Umbilical cord (tissue), 1 donor: ENCODE measurements at regions not wholly inside any gene's neighbourhood (a gene's known extent, or its start where the extent isn't known, plus 50 kb on each side); places are given as distances from the start of the nearest gene placed in this dataset.

Experiments
- DNase-seq: peaks from one replicate; pipeline ENCODE4 v3.0.0-alpha.2; 2015; ENCODE audit warnings: low spot score

DNA sequence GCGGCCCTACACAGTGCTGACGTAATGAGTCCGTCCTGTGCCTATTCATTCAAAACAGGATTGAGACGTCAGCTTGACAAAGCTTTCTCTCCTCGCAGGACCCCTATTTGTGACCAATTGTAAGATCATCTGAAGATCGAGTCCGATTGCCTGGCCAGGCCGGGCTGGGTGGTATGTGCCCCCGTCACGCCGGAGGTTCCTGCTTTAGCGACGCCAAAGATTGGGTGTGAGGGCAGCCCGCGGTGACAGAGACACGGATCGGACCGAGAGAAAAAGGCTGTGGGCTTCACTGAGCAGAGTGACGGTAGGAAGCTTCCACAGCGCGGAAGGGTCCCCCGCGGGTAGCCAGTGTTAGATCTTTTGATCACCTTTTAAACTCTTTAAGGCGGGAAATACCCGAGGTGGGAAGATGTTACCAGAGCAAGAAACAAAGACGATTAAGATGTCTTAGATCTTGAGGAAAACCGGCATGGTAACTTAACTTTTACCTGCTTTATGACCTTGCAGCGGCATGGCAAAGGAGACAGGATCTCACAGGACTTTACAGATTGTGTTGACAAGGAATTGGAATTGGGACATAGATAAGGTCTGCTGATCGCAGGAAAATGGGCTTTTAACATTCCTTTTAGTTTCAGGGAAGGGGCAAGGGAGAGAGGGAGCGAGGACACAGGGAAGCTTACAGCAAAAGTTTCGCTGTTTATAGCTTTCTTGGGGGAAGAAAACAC, 220.0 kb downstream of the METTL4 start:
- DNase-seq: no peak

DNA sequence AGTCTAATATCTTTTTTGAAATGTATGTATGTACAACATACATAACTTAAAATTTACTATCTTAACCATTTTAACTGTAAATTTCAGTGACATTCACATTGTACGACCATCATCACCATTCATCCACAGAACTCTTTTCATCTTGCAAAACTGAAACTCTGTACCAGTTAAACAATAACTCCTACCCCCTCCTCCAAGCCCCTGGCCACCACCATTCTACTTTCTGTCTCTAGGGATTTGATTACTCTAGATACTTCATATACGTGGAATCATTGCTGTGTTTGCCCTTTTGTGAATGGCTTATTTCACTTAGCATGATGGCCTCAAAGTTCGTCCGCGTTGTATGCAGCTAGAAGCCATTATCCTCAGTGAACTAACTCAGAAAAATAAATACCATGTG, 217.0 kb downstream of the METTL4 start:
- no peak for DNase-seq

DNA sequence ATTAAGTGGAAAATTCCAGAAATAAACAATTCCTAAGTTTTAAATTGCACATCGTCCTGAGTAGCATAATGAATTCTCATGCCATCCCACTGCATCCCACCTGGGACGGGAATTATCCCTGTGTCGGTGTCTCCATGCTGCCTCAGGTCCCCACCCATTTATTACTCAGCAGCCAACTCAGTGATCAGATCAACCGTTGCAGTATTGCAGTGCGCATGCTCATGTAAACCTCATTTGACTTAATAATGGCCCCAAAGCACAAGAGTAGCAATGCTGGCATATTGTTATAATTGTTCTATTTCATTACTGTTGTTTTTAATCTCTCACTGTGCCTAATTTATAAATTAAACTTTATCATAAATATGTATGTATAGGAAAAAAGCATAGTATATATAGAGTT, 214.4 kb downstream of the METTL4 start:
- no peak for DNase-seq

DNA sequence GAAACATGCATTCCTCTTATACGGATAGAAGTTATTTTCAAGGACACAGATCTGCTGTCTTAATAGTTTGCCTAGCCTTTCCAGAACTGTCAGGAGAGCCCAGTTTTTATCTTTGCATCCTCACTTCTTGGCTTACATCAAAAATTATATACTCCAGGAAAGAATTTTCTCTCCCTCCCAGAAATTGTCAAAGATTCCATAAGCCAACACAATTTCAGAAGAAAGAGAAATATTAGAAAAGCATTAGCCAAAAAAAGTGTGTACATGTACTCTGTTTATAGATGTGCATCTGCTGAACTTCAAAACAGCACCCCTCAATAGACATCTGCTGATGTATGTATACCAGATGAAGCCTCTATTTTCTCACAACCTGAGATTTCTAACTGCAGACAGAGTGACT, 210.4 kb downstream of the METTL4 start:
- no peak for DNase-seq

DNA sequence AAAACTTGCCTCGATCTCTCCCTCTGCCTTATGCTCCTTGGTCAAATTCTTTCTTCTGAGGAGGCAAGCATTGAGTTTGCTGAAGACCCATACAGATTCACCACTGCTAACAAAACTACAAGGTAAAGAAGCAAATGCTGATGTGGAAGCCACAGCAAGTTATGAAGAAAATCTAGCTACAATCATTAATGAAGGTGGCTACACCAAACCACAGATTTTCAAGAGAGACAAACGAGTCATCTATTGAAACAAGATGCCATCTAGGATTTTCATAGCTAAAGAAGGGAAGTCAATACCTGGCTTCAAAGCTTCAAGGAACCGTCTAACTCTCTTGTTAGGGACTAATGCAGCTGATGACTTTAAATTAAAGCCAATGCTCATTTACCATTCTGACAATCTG, 203.2 kb downstream of the METTL4 start:
- DNase-seq: no peak

DNA sequence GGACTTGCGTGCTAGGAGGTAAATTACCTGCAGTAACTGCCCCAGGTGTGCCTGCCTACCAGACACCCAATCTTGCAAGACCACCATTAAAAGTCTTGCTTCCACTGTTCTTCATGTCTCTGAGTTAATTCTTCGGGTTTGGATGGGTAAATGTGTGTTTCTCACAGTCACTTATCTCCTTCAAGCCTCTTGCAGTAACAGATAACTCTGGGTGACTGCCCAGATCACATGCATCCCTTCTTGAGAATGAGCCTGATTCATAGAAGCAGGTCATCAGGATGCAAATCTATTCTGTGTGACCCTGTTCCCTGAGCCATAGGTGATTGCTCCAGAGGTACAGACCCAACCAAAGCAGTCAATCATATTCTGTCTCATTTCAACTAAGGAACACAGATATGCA, 194.6 kb downstream of the METTL4 start:
- no peak for DNase-seq

DNA sequence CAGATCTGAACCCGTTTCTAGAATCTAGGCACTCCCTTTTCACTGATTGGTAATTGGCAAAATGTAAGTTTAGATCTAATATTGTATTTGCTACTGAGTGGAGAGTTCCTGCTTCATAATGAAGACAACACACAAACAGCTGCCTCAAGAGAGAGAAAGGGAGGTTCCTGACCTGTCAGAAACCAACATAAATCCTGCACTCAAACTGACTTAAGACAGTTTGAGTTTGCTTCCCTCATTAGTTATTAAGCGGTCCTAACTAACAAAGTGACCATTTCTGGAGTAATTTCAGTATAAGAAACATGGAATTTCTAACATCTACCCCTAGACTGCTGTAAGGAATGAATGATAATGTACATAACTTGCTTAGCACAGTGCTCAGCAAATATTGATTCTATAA, 191.2 kb downstream of the METTL4 start:
- no peak for DNase-seq

DNA sequence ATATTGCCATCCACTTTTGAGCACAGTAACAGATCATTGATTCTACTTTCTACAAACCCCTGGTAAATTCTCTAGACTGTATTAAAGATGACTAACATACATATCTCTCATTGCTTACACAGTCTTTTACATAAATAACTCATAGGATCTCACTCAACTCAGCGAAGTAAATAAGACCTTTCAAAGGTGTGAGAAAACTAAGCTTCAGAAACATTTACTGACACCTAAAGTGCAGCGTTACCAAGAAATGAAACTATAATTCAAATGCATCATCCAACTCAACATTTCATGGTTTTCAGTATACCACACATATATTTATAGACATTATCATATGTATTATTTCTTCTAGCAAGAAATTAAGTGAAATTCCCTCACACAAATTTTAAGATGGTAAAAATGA, 189.8 kb downstream of the METTL4 start:
- DNase-seq: no peak

DNA sequence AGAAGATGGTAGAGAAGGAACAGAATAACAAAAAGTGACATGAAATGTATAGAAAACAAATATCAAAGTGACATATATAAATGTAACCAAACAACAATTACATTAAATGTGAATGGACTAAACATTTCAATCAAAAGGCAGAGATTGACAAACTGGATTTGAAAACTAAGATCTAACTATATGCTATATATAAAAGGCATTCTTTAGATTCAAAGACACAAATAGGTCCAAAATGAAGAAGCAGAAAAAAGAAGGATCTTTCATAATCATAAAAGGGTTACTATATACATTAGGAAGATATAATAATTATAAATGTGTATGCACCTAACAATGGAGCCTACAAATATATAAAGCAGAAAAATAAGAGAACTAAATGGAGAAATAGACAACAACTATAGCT, 183.7 kb downstream of the METTL4 start:
- no peak for DNase-seq

DNA sequence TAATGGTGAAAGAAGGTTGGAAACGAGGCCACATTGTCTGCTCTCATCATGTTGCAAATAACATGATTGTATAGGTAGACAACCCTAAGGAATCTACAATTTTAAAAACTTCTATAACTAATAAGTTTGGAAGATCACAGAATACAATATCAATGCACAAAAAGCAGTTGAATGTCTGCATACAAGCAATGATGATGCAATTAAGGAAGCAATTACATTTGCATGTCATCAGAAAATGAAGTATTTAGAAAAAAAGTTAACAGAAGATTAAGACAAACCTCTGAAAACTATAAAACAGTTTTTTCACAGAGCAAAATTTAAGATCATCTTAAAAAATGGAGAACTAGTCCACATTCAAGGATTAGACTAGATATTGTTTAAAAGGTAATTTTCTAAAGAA, 181.1 kb downstream of the METTL4 start:
- no peak for DNase-seq

DNA sequence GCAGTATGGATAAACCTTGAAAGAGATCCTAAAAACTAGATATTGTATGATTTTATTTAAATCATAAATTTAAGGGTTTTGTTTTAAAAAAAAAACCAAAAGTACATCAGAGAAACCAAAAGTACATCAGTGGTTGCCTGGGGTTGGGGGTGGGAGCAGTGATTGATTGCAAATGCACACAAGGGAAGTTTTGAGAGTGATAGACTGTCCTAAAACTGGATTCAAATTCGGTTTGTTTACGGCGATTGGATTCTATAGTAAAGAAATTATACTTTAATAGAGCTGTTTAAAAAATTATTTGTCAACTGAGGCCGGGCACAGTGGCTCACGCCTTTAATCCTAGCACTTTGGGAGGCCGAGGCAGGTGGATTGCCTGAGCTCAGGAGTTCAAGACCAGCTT, 179.8 kb downstream of the METTL4 start:
- no peak for DNase-seq

DNA sequence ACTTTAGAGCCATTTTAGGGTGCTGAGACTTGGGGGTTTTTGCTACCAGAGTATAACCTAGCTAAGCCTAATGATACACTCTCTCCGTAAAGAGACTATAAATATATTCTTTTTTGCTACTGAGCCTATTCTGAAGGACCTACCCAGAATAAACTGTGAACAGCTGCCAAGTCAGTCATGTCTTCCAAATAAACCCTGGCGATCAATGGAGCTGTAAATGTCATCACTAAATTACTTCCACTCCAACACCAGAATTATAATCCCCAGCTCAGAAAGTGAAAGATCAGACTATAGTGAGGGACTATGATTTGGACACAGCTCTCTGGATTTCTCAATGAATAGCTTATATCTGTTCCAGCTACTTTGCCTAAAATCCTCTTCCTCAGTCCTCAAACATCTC, 178.9 kb downstream of the METTL4 start:
- peak; percentile 6 for DNase-seq

DNA sequence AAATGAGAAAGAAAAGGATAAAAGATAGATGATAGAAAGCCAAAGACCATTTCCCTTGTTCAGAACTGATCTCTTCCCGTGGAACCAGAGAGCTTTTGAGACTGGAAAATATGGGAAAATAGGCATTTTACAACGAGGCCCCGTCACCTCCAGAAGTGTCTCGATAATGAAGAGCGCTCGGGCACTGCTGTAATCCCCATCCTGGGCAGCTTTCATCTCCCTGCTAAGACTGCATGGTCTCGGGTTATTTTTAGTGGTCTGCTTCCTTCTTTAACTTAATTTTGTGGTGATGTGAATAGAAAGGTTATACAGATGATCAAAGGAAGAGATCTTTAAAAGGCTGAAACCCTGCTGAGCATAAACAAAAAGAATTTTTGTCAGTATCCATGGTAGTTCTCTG, 176.6 kb downstream of the METTL4 start:
- no peak for DNase-seq

DNA sequence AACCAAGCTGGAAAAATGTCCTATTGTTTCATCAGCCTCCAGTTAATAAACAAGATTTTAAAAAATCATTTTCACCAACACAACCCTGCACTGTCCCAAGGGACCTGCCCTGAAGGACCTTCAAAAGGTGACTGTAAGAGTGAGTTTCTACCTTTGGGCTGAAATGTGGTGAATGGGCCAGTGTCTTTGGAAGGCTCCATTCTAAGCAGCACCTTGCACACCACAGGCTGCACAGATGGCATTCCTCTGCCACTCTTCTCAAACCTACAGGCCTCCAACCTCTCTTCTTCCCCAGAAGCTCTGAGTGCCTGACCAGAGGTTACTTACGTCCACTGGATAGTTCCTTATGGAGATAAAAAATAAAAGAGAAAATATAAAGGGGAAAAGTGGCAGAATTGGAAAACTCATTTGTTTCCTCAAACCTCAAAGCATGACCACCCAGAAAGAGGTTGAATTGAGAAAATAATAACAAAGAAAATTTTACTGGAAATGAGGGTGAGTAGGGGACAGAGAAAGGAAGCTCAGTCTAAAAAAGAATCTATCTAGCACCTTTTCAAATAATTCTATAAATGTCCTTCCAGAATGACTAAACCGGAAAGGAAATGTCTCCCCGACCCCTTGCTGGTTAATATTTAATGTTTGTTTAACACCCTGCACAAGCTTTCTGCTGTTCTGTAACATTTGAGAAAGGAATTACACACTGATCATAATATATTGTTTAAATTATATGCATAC, 175.7 kb downstream of the METTL4 start:
- no peak for DNase-seq

DNA sequence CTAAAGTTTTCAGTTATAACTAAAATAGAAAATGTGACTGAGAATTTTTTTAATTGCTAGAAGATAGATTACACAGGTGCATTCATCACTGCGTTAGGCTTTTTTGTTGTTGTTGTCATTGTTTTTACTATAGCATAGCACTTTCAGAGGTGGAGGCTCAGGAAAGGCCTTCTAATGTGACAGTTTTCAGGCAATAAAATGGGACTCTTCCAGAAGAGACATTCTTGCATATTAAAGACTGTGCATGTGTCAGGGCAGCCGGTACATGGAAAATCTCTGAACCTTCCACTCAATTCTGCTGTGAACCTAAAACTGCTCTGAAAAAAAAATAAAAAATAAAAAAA, 175.2 kb downstream of the METTL4 start:
- DNase-seq: no peak

DNA sequence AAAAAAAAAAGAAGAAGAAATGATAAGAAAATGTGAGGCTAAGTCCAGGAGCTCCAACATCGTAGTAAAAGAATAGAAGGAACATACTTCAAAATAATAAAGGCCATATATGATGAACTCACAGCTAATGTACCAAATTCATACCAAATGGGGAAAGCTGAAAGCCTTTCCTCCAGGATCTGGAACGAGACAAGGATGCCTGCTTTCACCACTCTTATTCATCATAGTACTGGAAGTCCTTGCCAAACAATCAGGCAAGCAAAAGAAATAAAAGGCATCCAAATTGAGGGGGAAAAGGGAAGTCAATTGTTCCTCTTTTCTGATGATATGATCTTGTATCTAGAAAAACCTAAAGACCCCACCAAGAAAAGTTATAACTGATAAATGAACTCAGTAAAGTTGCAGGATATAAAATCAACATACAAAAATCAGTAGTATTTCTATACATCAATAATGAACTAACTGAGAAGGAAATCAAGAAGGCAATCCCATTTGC, 170.6 kb downstream of the METTL4 start:
- DNase-seq: no peak

DNA sequence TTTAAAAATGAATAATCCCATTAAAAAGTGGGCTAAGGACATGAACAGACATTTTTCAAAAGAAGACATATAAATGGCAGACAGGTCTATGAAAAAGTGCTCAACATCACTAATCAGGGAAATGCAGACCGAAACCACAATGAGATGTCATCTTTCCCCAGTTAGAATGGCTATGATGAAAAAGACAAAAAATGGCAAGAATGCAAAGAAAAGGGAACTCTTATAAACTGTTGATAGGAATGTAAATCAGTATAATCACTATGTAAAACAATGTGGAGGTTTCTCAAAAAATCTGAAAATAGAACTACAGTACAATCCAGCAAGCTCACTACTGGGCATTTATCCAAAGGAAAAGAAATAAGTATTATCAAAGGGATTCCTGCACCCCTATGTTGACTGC, 169.2 kb downstream of the METTL4 start:
- no peak for DNase-seq

DNA sequence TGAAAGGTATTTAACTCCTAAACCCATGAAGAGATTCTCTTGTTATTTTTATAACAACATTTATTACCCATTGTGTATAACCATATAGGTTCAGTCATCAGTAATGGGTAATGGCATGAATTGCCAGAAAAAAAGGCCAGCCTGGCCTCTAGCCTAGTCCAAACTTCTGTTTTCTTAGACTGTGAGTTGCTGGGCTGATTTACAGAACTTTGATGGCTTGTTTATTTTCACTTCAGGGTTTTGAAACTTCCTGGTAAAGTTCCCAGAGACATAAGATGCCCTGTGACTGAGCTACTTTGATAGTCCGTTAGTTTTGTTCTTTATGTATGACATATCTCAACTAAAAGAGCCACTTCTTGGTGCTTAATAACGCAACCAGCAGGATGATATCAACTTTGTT, 164.8 kb downstream of the METTL4 start:
- DNase-seq: no peak

DNA sequence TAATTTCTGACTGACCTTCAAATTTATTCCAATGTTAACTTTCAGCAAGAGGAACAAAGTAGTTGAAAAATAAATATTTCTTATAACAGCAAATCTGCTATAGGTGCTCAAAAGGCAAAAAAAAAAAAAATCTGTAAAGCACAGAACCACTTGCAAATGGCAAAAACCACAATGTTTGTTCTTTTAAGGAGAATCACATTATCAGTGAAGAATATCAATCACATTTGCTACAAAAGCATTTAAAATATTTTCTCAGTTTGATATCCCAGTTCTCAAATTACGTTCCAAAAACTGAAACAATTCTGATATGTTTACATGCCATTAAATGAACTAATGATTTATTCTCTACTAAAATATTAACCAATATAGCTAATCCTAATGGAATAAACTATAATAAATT, 163.3 kb downstream of the METTL4 start:
- DNase-seq: no peak

DNA sequence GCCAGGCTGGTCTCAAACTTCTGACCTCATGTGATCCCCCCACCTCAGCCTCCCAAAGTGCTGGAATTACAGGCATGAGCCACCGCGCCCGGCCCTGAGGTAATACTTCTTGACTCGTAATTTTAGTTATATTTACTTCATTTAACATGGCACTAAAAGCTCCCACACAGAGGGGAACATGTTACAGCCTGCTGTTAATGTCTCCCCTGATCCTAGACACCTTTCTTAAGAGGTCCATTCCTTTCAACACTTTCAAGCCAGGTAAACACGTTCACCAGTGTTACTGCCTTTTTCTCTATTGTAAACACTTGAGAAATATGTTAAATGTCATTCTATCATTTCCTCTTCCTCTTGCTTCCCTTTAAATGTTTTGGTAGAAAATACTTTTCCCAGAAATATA, 161.4 kb downstream of the METTL4 start:
- no peak for DNase-seq

DNA sequence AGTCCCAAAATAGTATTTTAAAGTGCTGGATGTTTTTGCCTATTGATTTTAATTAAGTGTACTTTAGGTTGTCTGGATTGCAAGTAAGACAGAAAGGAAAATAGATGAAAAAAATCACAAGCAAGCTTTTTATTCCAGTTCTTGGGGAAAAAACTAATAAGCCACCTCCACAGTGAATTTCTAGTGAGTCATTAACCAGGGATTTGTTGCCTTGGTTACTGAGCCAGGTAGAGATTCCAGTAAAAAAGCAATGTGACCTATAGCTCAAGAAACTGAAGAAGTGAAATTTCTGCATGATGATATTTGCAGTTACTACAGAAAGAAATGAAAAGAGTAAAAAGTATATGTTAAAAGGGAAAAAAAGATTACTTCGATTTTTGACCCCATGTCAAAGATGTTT, 160.6 kb downstream of the METTL4 start:
- peak; percentile 26 for DNase-seq

DNA sequence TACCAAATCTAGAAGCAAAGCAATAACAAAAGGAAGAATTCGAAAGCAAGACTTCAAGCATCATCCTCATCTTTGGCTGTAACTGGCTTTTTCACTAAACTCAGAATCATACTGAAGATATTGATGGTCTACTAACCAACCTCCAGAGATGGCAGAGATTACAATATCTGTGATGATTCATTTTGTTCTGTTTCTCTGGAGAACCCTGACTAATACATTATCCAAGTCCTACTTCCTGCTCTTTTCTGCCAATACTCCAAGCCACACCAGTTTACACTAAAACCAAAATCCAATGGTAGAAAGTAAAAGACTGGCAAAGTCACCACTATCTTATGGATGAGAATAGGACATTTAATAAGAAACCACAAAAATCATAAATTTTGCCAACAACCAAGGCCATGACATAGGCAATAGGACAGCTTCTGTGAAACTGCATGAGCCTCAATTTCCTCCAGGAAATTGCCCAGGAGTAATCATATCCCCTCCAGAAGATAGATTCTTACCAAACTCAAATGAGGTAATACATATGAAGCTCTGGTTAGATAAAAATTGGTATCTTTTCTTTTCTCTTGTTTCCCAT, 159.8 kb downstream of the METTL4 start:
- no peak for DNase-seq

DNA sequence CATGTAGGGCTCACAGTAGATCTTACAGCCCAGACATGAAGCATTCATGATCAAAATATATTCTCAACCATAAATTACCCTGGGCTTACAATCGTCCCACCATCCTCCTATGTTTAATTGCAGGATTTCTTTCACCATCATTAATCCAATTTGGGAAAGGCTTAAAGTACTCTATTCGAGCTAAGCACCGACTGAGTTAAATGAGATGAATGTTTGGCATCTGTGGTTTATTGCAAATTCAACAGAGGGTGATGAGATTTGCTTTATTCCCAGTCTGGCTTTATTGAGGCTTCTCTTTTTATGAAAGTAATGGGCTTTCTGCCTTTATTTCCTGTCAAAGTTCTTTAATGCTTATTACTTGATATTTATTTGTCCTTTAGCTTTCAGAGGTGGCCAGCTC, 159.0 kb downstream of the METTL4 start:
- no peak for DNase-seq
